HG03442 (cell line): ENCODE measurements at regions not wholly inside any gene's neighbourhood (a gene's known extent, or its start where the extent isn't known, plus 50 kb on each side); places are given as distances from the start of the nearest gene placed in this dataset.

ENCODE experiments used
- ATAC-seq: cut with Tn5 transposase; IDR thresholded peaks from one replicate; pipeline ENCODE4 v1.9.1; 2021; ENCODE audit warnings: mild to moderate bottlenecking, moderate library complexity; ENCODE audit not compliant: unreplicated experiment

DNA sequence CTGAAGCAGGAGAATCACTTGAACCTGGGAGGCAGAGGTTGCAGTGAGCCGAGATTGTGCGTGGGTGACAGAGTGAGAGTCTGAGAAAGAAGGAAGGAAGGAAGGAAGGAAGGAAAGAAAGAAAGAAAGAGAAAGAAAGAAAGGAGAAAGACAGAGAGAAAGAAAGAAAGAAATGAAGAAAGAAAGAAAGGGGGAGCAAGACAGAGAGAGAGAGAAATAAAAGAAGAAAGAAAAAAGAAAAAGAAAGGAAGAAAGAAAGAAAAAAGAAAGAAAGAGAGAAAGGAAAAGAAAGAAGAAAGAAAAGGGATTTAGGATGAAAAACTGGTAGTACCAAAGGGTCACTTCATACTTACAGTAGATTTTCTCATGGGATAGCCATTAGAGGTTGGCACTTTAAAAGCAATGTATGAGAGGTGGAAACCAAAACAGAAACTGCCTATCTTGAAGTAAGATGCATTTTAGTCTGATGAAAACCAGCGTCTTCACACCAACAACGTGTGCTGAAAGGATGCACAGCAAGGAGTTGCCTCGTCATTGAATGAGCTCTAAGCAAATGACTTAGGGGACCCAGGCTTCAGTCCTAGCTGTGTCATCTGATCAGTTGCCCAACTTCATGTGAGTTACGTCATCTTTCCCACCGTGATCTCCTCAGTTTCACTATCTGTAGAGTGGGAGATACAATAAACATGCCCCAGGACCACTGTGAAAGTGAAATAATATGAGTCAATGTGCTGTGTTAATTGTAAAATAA lies 133.9 kb upstream of the NEDD9 start:
- ATAC-seq = peak; percentile 80

DNA sequence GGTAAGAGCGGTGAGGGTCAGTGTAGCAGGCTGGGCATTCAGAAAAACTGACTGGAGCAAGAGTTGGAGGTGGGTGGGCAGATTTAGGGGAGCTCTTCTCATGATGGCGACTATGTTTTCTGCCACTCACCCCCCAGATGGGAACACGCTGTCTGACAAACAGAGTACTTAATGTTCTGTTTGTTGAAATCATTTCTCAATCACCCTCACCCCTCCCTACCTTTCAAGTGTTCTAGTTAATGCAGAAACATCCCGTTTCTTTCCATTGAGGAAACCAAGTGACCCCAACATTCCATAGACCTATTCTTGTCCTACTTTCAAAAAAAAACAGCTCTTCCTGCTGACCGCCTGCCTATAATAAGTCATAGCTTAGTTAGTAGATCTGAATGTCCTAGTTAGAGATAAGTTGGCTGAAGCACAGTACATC lies 132.5 kb upstream of the NEDD9 start:
- no peak for ATAC-seq

DNA sequence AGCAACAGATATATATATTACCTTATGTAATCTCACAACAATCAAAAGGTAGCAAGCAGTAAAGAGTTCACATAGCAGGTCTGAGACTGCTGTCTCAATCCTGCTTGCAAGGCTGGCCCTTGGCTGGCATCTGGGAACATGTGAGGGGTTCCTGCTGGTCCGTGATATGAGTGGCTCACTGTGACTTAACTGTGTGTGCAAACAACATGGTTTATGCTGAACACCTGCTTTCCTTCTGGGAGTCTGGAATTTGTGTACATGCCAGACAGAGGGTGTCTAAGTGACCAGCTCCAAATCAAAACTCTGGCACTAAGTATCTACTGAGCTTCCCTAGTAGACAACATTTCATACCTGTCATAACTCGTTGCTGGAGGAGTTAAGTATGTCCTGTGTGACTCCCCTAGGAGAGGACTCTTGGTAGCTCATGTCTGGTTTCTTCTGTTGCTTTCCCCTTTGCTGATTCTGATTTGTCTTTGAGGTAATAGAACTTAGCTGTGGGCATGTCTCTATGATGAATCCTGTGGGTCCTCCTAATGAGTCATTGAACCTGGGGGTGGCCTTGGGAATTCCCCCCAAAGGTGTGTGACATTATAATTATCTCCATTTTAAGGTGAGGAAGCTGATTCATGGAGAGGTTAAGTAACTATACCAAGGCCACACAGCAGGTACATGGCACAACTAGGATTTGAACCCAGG lies 131.6 kb upstream of the NEDD9 start:
- ATAC-seq = peak; percentile 29

DNA sequence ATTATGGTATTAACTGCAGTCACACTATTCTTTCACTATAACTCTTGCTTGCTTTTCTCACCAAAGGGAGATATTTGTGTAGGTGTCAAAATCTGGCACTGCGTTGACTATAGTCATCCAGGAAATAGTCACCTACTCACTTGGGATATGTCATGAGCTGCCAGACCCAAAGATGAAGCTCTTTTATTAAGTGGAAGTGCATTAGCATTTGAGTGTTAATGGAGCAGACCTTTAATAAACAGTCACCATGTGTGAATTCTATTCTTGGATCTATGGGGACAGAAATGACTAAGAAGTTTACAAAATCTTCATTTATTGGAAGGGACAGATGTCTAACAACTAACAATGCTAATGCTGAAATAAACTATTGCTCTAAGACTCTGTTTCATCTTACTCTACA lies 130.1 kb upstream of the NEDD9 start:
- ATAC-seq = no peak

DNA sequence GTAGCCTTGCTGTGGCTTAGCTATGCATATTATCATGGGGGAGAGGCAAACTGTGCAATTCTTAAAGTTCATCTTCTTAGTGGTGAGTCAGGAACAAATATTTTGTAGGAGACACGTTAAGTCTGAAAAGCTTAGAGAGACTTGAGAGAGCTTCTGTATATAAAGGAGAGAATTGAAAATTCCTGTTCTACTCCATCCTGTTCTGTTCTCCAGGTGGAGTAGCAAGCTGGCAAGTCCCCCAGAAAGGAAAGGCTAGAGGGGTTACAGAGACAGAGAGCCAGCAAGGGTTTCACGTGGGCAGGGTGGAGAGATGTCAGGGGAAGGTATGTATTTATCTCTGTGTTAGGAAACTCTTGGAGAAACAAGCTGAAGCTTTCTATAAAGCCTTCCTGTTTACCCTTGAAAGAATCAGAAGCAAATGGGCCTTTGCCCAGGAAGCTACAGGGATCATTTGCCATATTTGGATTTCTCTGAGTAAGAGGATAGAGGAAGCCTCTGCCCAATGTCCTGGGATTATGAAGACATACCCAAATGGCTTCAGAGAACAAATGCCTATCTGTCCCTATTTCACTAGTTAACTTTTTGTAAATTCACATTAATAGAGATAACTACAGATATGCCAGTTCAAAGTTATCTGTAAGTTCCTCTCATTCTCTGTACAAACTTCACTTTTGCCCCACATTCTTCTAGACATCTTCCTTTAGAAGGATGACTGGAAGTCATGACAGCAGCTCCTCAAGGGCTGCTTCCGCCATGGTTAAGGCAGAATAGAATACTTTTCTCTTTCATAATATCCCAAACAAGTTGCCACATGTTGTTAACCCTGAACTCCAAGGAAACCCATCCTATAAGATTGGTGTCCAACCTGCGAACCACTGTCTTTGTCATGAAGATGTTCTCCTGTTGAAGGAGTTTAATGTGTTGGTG lies 126.7 kb upstream of the NEDD9 start:
- no peak for ATAC-seq

DNA sequence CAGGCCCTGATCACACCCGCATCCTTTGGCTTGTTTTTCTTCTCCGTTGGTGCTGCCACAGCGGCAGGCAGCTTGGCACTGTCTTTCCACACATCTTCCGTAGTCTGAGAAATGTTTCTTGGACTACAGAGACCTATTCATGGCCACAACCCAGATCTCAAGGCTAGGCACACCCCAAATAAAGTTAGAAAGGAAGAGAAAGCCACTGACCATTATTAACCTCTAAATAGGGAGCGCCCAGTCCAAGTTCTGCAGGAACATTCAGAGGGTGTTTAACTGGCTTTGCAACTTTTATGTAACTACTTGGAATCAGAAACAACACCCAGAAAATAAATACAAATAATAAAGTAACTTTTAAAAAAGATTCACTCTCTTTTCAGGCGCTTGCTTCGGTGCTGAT lies 124.8 kb upstream of the NEDD9 start:
- ATAC-seq = no peak

DNA sequence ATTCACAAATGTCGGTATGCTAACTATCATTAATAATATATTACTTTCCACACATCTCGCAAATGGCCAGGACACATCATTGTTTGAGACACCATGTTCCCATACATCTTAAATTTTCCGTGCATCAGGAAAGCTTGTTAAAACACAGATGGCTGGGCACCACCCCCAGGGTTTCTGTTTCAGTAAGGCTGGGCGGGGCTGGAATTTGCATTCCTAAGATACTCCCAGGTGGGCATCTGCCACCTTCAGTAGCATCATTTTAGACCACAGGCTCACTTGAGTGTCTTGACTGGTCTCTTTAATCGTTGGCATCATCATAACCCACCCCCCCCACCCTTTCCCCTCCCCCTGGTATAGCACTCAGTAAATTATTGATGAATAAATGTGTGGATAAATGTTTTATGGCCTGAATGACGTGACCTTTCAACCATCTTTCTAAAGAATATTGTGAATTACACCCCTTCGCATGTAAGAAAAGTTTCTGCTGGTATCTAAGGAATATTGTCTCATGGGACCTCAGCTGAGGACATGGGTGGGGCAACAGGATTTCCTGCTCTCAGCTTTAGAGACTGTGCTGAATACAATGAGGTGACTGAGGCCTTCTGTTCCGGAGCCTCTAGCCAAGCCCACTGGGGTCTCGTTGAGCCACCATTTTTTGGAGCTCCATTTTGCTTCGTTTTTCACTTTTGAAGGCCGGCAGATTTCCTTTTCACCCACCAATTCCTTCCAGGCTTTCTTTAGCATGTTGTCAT lies 124.1 kb upstream of the NEDD9 start:
- ATAC-seq = no peak

DNA sequence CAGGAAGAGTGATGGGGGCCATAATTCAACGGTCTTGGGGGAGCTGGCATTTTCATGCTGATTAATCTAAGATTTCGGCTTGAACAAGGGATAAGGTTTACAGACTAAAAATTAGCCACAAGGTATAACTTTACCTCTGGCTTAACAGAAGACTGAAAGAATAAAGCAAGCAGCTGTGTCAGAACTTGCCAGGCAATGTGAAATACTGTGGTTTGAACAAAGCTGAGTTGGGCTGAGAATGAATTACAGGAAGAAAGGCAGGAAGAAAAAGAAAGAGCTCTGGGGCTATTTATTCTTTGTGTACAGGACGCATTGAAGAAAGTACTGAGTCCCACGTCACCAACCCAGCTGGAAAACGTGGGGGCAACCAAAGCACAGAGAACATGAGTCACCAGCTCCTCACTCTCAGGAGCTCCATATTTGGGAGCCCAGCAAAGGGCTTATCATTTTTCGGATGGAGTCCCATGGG lies 121.5 kb upstream of the NEDD9 start:
- peak; percentile 70 for ATAC-seq

DNA sequence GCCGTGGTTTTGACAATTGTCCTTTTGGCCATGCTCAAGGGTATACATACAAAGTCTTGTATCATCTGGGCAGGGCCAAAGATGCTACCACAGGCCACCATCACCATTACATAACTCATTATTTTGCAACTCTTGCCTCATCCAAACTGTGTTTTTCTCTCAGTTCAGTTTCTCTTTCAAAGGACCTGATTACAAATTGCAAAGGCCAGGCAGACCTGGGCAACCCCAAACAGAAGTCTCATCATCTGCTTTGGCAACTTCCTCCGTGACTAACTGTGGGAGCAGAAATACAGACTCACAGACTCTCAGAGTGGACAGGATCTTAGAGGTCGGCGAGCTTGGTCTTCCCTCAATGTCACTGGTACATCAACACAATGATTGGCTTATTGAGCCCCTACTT lies 117.8 kb upstream of the NEDD9 start:
- ATAC-seq = no peak

DNA sequence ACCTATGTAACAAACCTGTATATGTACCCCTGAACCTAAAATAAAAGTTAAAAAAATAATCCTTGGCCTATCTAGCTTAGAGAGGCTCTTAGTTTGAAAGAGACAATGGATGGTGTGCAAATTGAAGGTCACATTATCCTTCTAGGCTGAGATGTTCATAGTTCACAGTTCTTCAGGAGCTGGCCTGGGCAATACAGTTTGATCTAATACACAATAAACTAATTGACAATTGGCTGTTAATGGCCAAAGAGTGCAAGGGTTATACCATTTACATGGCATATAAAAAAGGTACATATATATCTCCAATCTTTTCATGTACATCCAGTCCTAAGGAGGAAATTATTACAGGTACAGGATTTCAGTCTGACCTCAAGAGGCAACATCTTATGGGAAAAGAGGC lies 117.4 kb upstream of the NEDD9 start:
- ATAC-seq = no peak

DNA sequence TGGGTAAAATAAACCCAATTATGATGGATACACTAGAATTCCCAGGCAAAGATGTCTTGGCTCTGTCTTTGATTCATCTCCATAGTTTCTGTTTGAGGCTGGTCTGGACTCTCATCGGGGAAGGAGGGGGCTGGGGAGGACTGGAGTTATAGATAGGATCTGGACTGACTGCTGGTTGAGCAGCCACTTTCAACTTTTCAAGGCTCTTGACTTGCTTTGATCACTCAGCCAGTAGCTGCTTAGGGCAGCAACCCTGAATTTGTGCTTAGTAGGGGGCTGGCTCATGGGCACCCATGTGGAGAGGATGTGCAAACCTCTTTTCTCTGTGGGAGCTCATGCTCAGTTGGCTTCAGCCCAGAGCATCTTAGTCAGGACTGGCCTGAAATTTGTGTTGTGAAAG lies 114.0 kb upstream of the NEDD9 start:
- peak; percentile 73 for ATAC-seq

DNA sequence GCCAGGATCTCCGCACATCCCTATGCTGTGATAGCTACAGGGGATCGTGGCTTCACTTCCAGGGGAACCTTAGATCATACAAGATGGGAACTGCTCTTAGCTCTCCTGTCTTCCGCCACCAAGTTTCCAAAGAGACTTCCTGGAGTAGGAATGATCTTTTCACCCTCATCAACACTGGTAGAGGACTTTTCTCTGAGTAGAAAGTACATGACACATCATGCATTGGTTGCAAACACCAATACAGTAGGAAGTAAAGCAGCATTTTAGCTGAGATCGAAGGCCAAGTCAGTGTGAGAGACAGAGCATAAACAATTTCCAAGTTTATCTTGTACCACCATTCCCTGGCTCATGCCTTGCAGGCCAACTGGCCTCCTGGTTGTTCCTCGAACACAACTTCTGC lies 113.1 kb upstream of the NEDD9 start:
- ATAC-seq = no peak

DNA sequence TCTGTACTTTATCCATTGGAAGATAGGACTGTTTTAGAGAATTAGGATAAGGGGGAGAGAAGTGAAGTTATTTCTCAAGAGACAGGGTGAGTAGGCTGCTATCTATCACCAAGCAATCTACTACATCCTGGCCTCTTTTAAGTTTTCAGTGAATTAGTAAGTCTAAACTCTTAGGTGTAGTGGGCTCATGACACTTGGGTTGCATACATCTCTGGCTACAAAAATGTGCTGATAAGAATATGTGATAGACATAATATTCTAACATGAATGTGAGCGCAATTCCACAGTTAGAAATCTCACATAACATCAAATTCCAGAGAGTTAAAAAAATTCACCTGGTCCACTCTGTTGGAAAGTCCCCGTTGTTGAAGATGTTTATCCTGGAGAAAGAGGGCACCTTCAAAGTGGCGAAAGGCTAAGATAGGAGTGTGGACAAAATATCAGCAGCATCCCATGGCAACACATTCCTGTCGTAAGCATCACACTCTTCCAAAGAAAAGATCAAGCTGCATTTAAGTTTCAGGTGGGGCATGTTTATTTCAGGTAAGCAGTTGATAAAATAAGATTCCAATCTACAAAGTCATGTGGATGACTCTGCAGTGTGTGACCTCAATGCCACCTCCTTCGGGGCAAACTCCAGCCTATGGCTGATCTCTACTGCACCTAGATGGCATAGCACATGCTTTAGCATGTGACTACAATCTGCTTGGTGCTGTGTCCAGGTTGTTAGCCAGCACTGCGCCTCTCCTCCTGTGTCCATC lies 111.7 kb upstream of the NEDD9 start:
- ATAC-seq = no peak

DNA sequence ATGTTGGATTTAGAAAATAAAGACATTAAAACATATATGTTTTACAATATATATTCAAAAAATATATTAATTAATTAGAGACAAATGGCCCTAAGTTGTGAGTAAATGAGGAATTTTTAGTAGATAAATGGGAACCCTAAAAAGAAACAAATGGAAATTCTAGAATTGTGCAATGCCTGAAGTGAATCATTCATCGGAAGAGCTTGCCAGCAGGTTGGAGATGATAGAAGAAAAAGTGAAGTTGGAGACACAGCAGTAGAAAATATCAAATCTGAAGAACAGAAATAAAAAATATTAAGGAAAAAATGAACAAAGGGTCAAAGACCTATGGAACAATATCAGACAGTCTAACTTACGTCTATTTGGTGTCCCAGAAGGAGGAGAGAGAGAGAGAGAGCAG lies 109.4 kb upstream of the NEDD9 start:
- ATAC-seq = no peak

DNA sequence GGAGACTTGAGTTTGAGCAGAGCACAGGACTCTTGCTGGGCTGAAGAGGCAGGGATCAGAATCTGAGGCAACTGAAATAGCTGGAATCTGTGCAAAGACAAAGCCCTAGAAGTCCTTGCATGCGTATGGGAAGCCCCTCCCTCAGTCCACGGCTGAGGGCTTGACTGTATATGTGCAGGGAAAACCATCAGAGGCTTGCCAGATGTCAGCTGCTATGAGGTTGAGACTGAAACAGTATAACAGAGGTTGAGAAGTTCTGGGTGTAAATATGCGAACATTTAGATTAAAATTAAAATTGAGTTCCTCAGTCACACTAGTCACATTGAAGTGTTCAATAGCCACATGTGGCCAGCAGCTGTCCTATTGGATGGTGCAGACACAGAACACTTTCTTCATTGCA lies 108.8 kb upstream of the NEDD9 start:
- no peak for ATAC-seq

DNA sequence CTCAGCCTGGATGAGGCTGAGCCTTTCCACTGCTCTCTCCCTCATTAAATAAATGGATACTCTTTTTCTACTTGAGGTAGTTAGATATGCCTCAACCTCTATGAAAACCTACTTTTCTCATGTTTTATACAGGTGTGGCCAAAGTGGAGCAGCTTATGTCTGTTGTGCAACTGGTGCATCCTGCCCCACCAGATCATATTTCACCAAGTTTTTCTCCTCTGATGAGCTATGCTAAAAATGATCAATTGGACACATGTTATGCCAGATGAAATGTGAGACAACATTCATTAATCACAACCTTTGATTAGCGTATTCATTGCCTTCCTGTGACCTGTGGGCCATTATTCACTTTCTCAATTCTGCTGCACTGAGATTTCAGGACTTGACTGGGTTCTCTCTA lies 106.9 kb upstream of the NEDD9 start:
- ATAC-seq = no peak

DNA sequence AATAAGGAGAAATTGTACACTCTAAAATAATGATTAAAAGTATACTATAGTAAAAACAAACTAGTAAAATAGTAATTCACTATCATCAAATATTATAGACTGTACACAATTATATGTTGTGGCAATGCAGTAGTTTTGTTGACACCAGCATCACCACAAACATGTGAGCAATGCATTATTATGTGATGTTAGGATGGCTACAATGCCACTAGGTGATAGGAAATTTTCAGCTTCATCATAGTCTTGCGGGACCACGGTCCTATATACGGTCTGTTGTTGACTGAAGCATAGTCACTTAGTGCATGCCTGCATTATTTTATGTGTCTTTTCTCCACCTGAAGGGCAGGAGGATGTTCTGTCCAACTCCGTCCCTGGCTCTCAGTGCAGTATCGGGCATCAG lies 104.8 kb upstream of the NEDD9 start:
- ATAC-seq = no peak

DNA sequence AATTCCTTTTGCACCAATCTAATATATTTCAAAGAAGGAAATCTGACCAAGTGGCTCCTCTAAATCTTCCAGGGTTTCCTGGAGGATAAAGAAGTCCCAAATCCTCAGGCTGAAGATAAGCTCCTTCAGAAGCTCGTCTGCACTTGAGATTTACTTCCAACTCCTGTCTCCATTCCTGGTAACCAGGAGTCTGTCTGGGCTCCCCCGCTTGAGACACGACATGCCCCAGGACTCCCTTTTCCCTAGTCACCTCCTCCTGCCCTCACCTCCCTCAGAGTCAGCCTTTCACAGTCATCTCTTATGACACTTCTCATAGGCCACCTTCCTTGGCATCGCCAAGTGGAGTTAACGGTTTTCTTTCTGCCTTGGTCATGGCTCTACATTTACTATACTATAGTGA lies 103.4 kb upstream of the NEDD9 start:
- ATAC-seq = no peak

DNA sequence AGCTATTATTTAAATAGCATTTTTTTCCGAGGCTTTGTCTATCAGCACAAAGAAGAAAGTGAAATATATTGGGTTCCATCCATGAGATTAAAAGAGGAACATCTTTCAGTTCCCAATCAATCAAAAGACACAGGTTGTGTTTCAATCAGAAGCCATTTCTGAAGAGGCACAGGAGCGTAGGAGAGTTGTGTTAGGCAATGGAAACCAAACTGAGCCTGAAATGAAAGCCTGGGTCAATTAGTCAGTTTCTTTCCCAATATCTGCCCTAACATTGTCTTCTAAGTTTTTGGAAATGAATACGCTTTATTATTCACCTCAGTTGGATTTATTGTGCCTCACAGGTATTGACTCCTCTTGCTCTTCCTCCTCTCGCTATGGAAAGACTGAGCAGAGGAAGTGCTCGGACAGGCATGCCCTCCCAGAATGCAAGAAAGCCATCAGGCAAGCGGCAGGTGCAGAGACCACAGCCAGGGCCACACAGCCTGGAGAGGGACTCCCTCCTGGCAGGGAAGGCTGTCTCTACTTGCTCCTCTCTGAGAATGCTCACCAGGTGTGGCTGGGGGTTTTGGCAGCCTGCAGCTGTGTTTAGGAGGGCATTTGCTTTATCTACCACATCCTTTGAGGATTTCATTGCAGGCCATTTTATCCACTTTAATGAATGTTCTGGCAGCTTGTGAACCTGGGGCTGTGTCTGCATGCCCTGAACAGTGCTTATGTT lies 100.8 kb upstream of the NEDD9 start:
- no peak for ATAC-seq
